ENCODE measurements at regions not wholly inside any gene's neighbourhood (a gene's known extent, or its start where the extent isn't known, plus 50 kb on each side); places are given as distances from the start of the nearest gene placed in this dataset.

DNA sequence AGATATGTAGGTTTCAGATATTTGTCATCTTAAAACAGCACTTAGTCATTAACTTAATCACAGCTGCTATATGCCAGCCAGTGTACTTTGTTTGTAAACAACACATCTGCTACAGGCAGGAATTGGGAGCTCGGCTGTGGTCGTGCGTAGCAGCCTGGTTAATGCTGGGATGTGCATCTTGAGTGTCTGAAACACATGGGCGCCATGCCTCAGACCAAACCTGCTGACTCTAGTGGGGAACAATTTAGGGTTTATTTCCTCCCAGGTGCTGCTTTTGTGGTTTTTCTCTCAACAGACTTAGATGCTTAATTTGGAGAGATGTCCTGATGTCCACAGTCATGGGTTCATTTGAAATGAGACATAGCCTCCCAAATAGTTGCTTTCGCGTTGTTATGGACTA, 238.5 kb upstream of the TMTC4 start:
- TF ChIP-seq EP300 (IDR thresholded peaks at IDR 0.05): no peak
- TF ChIP-seq POLR2AphosphoS5 (IDR thresholded peaks at IDR 0.05): no peak
- TF ChIP-seq, protein P1, sequence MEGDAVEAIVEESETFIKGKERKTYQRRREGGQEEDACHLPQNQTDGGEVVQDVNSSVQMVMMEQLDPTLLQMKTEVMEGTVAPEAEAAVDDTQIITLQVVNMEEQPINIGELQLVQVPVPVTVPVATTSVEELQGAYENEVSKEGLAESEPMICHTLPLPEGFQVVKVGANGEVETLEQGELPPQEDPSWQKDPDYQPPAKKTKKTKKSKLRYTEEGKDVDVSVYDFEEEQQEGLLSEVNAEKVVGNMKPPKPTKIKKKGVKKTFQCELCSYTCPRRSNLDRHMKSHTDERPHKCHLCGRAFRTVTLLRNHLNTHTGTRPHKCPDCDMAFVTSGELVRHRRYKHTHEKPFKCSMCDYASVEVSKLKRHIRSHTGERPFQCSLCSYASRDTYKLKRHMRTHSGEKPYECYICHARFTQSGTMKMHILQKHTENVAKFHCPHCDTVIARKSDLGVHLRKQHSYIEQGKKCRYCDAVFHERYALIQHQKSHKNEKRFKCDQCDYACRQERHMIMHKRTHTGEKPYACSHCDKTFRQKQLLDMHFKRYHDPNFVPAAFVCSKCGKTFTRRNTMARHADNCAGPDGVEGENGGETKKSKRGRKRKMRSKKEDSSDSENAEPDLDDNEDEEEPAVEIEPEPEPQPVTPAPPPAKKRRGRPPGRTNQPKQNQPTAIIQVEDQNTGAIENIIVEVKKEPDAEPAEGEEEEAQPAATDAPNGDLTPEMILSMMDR (IDR thresholded peaks at IDR 0.05): no peak
- TF ChIP-seq POLR2A (IDR thresholded peaks at IDR 0.05): no peak
- 52 to 87% methylated on average over 5 to 6 of the region's 6 CpGs for WGBS, 2 donors
- H3K27ac ChIP-seq: no peak overlapping the region

DNA sequence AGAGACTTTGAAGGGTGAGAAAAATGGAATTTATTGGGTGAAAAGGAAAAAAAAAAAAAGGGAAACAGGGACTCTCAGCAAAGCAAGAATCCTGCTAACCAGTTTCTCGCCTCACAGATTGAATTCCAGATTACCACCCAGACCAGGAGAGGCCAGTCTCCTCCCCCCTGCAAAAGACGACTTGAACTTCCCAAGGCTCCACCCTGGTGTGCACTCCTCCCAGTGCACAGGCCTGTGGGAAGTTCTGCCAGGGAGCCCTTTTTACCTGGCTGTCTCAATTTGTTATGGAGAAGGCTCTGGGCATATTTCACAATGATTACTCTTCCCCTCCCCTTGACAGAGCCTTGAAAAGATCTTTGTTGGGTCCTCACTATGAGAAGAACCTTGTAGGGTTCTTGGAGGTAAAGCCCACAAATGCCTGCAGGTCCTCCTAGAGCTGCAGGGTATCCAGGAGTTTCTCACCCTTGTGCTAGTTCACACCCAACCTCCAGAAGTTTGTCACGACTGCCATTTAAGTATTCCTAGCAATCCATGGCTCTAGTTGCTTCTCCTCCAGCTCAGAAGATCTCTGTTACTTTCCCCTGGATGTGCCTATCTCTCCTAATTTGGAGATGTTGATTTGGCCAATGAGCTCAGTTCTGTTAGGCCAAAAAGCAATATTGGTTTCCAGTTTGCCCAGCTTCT, 229.8 kb upstream of the TMTC4 start:
- no peak for TF ChIP-seq EP300 (IDR thresholded peaks at IDR 0.05)
- TF ChIP-seq POLR2A (IDR thresholded peaks at IDR 0.05): no peak
- no peak for TF ChIP-seq POLR2AphosphoS5 (IDR thresholded peaks at IDR 0.05)
- TF ChIP-seq, protein P1 (IDR thresholded peaks at IDR 0.05): no peak
- WGBS, 2 donors: 43 to 55% methylated on average over 3 of the region's 3 CpGs
- no peak for DNase-seq
- no peak for ATAC-seq (ENCODE audit: low FRiP score in 2 of 2)
- Histone ChIP-seq H3K4me3 (no peak overlapping the region), H3K36me3 (no peaks in the 10 kb centered on the region), H3K27me3 (no peaks in the 10 kb centered on the region), H3K9me3 (no peaks in the 10 kb centered on the region), H3K27ac (no peak overlapping the region), H3K4me1 (no peaks in the 10 kb centered on the region)

More for the DNA sequence above, 238.5 kb upstream of the TMTC4 start:
- no peaks in the 10 kb centered on the region for H3K36me3 ChIP-seq
- H3K4me3 ChIP-seq: no peak overlapping the region
- ATAC-seq (ENCODE audit: low FRiP score in 2 of 2): no peak
- H3K9me3 ChIP-seq: no peaks in the 10 kb centered on the region
- no peak for DNase-seq
- H3K4me1 ChIP-seq: no peaks in the 10 kb centered on the region
- H3K27me3 ChIP-seq: no peaks in the 10 kb centered on the region

- DNase-seq (no peak), ATAC-seq (ENCODE audit: low FRiP score in 2 of 2) (no peak)
- Histone ChIP-seq H3K27me3 (no peaks in the 10 kb centered on the region), H3K27ac (no peak overlapping the region), H3K4me1 (no peaks in the 10 kb centered on the region), H3K36me3 (no peaks in the 10 kb centered on the region), H3K9me3 (no peaks in the 10 kb centered on the region), H3K4me3 (no peak overlapping the region)
- WGBS, 2 donors: 59% methylated on average over 5 of the region's 5 CpGs
- TF ChIP-seq POLR2AphosphoS5 (IDR thresholded peaks at IDR 0.05) (no peak), EP300 (IDR thresholded peaks at IDR 0.05) (no peak), POLR2A (IDR thresholded peaks at IDR 0.05) (no peak)
- TF ChIP-seq, protein P1 (IDR thresholded peaks at IDR 0.05): no peak
These were observed 225.2 kb upstream of the TMTC4 start for GRCh38 chr13:100899720-100900316.

DNA sequence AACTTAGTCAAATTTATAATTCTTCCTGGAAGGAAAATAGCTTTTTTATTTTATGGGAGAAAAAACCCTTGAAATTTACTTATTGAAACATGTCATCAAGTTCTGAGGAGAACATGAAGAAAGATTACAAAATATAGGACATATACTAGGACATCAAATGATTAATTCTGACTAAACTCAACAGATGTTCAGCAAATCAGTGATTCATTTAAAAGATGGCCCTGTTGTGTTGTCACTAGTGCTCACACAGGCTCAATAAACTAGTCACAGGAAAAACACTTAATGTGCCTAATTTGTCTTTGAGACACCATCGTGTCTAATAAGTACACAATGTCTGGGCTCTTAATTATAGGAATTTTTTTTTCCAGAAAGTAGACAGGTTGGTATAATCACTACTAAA, 223.8 kb upstream of the TMTC4 start:
- WGBS, 2 donors: 61% methylated on average over 1 of the region's 1 CpG
- H3K9me3 ChIP-seq: no peaks in the 10 kb centered on the region
- no peak for DNase-seq
- no peak for ATAC-seq (ENCODE audit: low FRiP score in 2 of 2)
- H3K4me1 ChIP-seq: no peaks in the 10 kb centered on the region
- H3K36me3 ChIP-seq: no peaks in the 10 kb centered on the region
- no peaks in the 10 kb centered on the region for H3K27me3 ChIP-seq
- H3K27ac ChIP-seq: no peak overlapping the region
- no peak overlapping the region for H3K4me3 ChIP-seq
- TF ChIP-seq POLR2A (IDR thresholded peaks at IDR 0.05): no peak
- no peak for TF ChIP-seq POLR2AphosphoS5 (IDR thresholded peaks at IDR 0.05)
- no peak for TF ChIP-seq EP300 (IDR thresholded peaks at IDR 0.05)
- TF ChIP-seq, protein P1 (IDR thresholded peaks at IDR 0.05): no peak

DNA sequence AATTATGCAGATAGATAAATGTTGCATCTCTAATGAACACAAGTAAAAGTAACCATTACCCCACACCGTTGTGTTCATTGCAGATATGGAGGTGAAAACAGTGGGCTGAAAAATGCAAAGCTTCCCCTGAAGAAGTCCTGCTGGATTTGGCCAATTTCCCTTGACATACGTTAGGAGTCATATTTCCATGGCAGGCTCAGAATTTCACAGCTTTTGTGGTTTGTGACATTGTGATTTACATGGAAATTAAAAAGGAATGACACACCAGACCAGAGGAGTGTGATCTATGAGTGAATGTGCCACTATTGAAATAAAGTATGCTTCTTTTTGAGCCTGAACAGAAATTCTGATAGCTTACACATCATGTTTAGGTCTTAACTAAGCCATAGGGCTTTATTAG, 221.1 kb upstream of the TMTC4 start:
- 40 to 68% methylated on average over 2 of the region's 2 CpGs for WGBS, 2 donors
- TF ChIP-seq POLR2AphosphoS5 (IDR thresholded peaks at IDR 0.05) (no peak), POLR2A (IDR thresholded peaks at IDR 0.05) (no peak), EP300 (IDR thresholded peaks at IDR 0.05) (no peak)
- TF ChIP-seq, protein P1 (IDR thresholded peaks at IDR 0.05): no peak
- Histone ChIP-seq H3K9me3 (no peaks in the 10 kb centered on the region), H3K27me3 (no peaks in the 10 kb centered on the region), H3K36me3 (no peaks in the 10 kb centered on the region), H3K27ac (no peak overlapping the region), H3K4me3 (no peak overlapping the region), H3K4me1 (no peaks in the 10 kb centered on the region)
- ATAC-seq (ENCODE audit: low FRiP score in 2 of 2) (no peak), DNase-seq (no peak)
